ENCODE measurements at regions not wholly inside any gene's neighbourhood (a gene's known extent, or its start where the extent isn't known, plus 50 kb on each side); places are given as distances from the start of the nearest gene placed in this dataset.

DNA sequence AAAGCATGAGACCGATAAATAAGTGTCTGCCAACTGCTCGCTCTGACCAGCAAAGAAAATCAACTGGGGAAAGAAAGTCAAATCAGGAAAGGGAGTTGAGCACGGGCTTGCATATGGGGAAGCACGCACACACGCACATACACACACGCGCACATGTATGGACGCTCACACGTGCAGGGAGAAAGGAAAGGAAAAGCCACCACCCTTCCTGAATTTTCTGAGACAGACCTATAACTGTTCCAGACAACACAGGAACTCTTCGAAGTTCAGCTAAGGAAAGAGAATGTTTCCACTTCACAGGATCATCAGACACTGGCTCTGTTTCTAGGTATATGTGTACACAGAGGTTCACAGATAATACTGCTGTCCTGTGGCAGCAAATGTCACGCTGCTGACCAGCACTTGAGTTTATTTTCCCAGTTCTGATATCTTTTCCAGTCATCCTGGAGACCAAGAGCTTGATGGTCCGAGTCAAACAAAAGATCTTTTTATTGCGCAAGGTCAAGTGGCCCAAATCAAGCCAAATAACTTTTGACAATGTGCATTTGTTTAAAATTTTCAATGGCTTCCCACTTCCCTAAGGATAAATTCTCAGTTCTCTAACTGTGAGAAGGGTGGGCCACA, 82.1 kb upstream of the TMCC3 start:
- in situ Hi-C loops (cut with MboI; ENCODE audit: low pct_unique_long_range_greater_than_20kb in 2 of 9, low sequenced_read_pairs in 9 of 9, unreplicated experiment in 9 of 9): loop anchor here in 1 of 9 experiments (25.0 kb wide), 1 partner anchor 170 kb away; no protein-coding TSS in a partner anchor
- 37 to 95% (median 88%) methylated on average over 3 to 13 of the region's 13 CpGs for WGBS, 10 experiments
- no peak overlapping the region for H3K27ac ChIP-seq
- H3K4me3 ChIP-seq: no peak overlapping the region
- H3K4me1 ChIP-seq (replicated peaks in 1 of 2): peaks cover 0 to 11% of the 10 kb centered on the region in 2 donors
- ATAC-seq (replicated peaks in 6 of 8): peak in 1 of 8 experiments; percentile 12

- in situ Hi-C loops (cut with MboI; ENCODE audit: low pct_unique_long_range_greater_than_20kb in 2 of 9, low sequenced_read_pairs in 9 of 9, unreplicated experiment in 9 of 9): loop anchor here in 1 of 9 experiments (25.0 kb wide), 1 partner anchor 170 kb away; no protein-coding TSS in a partner anchor
These were observed 81.5 kb upstream of the TMCC3 start for GRCh38 chr12:94731733-94732360.

GRCh38 chr12:94730847-94731246, 80.5 kb upstream of the TMCC3 start:
- WGBS, 10 experiments: 83 to 100% (median 87%) methylated on average over 2 to 4 of the region's 4 CpGs; no CpG with 5 or more reads in 6 of the 10 experiments
- Histone ChIP-seq H3K4me3 (no peak overlapping the region), H3K4me1 (replicated peaks in 1 of 2) (peaks cover 0 to 7% of the 10 kb centered on the region in 2 donors), H3K27ac (no peak overlapping the region)
- ATAC-seq (replicated peaks in 6 of 8): peak in 3 of 8 experiments; percentile 27 to 41 (median 38)
- in situ Hi-C loops (cut with MboI; ENCODE audit: low pct_unique_long_range_greater_than_20kb in 2 of 9, low sequenced_read_pairs in 9 of 9, unreplicated experiment in 9 of 9): loop anchor here in 1 of 9 experiments (25.0 kb wide), 1 partner anchor 169 kb away; no protein-coding TSS in a partner anchor

More at GRCh38 chr12:94731733-94732360, 81.5 kb upstream of the TMCC3 start:
- Histone ChIP-seq H3K27ac (no peak overlapping the region), H3K4me3 (no peak overlapping the region), H3K4me1 (replicated peaks in 1 of 2) (peaks cover 0 to 11% of the 10 kb centered on the region in 2 donors)
- 49 to 100% (median 81%) methylated on average over 1 to 6 of the region's 10 CpGs; no CpG with 5 or more reads in 1 of the 10 experiments for WGBS, 10 experiments
- no peak for ATAC-seq (replicated peaks in 6 of 8)

- no peak overlapping the region for H3K4me3 ChIP-seq
- peak in 1 of 8 experiments; percentile 26 for ATAC-seq (replicated peaks in 6 of 8)
- 54 to 95% (median 66%) methylated on average over 3 to 10 of the region's 10 CpGs for WGBS, 10 experiments
- peaks cover 3 to 7% of the 10 kb centered on the region in 2 donors for H3K4me1 ChIP-seq (replicated peaks in 1 of 2)
- H3K27ac ChIP-seq: no peak overlapping the region
- in situ Hi-C loops (cut with MboI; ENCODE audit: low pct_unique_long_range_greater_than_20kb in 2 of 9, low sequenced_read_pairs in 9 of 9, unreplicated experiment in 9 of 9): loop anchor here in 1 of 9 experiments (25.0 kb wide), 1 partner anchor 164 kb away; no protein-coding TSS in a partner anchor
These were observed 76.0 kb upstream of the TMCC3 start for GRCh38 chr12:94726236-94726835.

DNA sequence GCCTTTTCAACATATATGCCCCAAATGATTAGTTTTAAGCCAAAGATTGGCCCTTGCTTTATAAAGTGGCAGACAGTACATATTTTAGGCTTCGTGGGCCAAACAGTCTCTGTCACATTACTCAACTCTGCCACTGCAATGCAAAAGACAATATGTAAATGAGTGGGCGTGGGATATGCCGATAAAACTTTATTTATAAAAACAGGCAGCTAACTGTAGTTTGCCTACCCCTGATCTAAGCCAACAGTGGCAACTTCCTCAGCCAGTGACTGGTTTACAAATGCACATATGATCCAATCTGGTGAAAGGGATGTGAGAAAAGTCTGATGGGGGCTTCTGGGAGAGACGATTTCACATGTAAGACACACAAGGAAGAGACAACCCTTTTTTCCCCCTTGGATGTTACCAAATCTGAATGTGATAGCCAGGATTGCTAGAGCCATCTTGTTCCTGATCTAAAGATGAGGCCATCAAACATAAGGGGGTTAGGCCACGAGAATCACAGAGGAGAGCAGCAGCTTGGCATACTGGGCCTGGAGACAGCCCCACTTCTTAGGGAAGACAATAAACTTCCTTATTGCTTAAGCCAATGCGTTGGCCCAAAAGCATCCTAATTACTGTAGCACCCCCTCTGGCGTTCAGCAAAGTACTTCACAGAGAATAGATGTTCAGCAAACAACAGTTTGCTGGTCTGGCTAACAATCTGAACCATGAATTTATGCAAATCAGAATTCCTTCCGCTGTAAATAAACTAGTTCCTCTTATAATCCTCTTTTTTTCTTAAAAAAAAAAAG, 75.2 kb upstream of the TMCC3 start:
- no peak overlapping the region for H3K27ac ChIP-seq
- no peak overlapping the region for H3K4me3 ChIP-seq
- ATAC-seq (replicated peaks in 6 of 8): peak in 3 of 8 experiments; percentile 40 to 84 (median 62)
- in situ Hi-C loops (cut with MboI; ENCODE audit: low pct_unique_long_range_greater_than_20kb in 2 of 9, low sequenced_read_pairs in 9 of 9, unreplicated experiment in 9 of 9): loop anchor here in 1 of 9 experiments (25.0 kb wide), 1 partner anchor 163 kb away; no protein-coding TSS in a partner anchor
- H3K4me1 ChIP-seq (replicated peaks in 1 of 2): peaks cover 3% of the 10 kb centered on the region in 2 donors
- 22 to 100% (median 65%) methylated on average over 1 to 8 of the region's 8 CpGs for WGBS, 10 experiments

- WGBS, 10 experiments: 17 to 88% (median 67%) methylated on average over 1 to 3 of the region's 3 CpGs; no CpG with 5 or more reads in 1 of the 10 experiments
- no peak overlapping the region for H3K27ac ChIP-seq
- H3K4me1 ChIP-seq (replicated peaks in 1 of 2): peaks cover 0 to 3% of the 10 kb centered on the region in 2 donors
- H3K4me3 ChIP-seq: no peak overlapping the region
- no peak for ATAC-seq (replicated peaks in 6 of 8)
- in situ Hi-C loops (cut with MboI; ENCODE audit: low pct_unique_long_range_greater_than_20kb in 2 of 9, low sequenced_read_pairs in 9 of 9, unreplicated experiment in 9 of 9): no loop called here
These were observed 72.3 kb upstream of the TMCC3 start for GRCh38 chr12:94722664-94723063.

DNA sequence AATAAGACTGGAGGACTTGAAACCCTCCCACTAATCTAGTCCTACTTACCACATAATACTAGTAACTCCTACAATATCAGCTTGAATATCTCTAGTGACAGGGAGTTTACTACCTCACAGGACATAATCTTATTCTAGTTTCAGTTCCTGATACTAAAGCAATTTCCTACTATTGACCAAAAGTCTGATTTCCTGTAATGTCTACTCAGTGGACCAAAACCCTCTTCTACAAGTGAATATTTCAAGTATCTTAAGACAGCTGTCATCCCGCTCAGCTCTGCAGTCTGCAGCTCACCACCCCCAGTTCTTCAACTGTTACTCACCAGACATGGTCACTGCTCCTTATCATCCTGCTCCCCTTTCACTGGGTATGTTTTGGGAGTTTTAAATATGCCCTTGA, 70.8 kb upstream of the TMCC3 start:
- Histone ChIP-seq H3K4me3 (no peak overlapping the region), H3K4me1 (replicated peaks in 1 of 2) (peaks cover 0 to 3% of the 10 kb centered on the region in 2 donors), H3K27ac (no peak overlapping the region)
- in situ Hi-C loops (cut with MboI; ENCODE audit: low pct_unique_long_range_greater_than_20kb in 2 of 9, low sequenced_read_pairs in 9 of 9, unreplicated experiment in 9 of 9): no loop called here
- no peak for ATAC-seq (replicated peaks in 6 of 8)
- 100% methylated on average over 1 of the region's 1 CpG; no CpG with 5 or more reads in 8 of the 10 experiments for WGBS, 10 experiments

DNA sequence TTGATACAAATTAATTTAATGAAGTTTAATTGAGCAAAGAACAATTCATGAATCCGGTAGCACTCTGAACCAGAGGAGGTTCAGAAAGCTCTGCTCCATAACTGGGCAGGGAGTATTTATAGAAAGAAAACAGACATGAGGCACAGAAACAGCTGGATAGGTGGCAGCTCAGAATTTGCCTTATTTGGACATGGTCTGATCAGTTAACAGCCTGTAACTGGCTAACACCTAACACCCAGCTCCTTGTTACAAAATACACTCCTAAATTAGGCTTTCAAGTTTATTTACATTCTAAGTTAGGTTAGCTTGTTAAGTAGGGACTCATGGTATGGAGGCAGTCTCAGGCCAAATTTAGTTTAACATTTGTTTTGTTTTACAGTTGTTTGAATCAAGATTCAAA, 67.8 kb upstream of the TMCC3 start:
- H3K27ac ChIP-seq: no peak overlapping the region
- no peak overlapping the region for H3K4me3 ChIP-seq
- in situ Hi-C loops (cut with MboI; ENCODE audit: low pct_unique_long_range_greater_than_20kb in 2 of 9, low sequenced_read_pairs in 9 of 9, unreplicated experiment in 9 of 9): no loop called here
- H3K4me1 ChIP-seq (replicated peaks in 1 of 2): peaks cover 2 to 3% of the 10 kb centered on the region in 2 donors
- ATAC-seq (replicated peaks in 6 of 8): peak in 3 of 8 experiments; percentile 16 to 84 (median 72)
- WGBS, 10 experiments: 29 to 100% (median 83%) methylated on average over 1 of the region's 1 CpG; no CpG with 5 or more reads in 1 of the 10 experiments

DNA sequence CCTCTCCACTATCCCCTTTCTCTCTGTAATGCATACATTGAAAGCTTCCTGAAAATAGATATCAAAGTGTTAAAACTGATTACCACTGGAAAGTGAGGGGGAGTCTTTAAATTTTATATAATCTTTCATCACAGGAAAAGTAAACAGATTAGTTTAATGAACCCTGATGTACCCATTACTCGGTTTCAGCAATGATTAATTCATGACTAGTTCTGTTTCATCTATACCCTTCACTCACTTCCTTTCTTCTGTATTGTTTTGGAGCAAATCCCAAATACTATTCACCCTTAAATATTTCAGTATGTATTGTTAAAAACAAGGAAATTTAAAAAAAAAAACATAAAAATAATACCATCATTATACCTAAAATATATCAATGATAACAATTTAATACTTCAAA, 67.3 kb upstream of the TMCC3 start:
- 0 to 100% (median 64%) methylated on average over 1 of the region's 1 CpG; no CpG with 5 or more reads in 1 of the 10 experiments for WGBS, 10 experiments
- H3K4me3 ChIP-seq: no peak overlapping the region
- H3K27ac ChIP-seq: no peak overlapping the region
- in situ Hi-C loops (cut with MboI; ENCODE audit: low pct_unique_long_range_greater_than_20kb in 2 of 9, low sequenced_read_pairs in 9 of 9, unreplicated experiment in 9 of 9): no loop called here
- H3K4me1 ChIP-seq (replicated peaks in 1 of 2): peaks cover 5 to 6% of the 10 kb centered on the region in 2 donors
- no peak for ATAC-seq (replicated peaks in 6 of 8)

GRCh38 chr12:94717108-94717507, 66.8 kb upstream of the TMCC3 start:
- Histone ChIP-seq H3K27ac (no peak overlapping the region), H3K4me1 (replicated peaks in 1 of 2) (peaks cover 6 to 8% of the 10 kb centered on the region in 2 donors), H3K4me3 (no peak overlapping the region)
- ATAC-seq (replicated peaks in 6 of 8): no peak
- WGBS, 10 experiments: 29 to 80% (median 67%) methylated on average over 1 to 8 of the region's 8 CpGs; no CpG with 5 or more reads in 1 of the 10 experiments
- in situ Hi-C loops (cut with MboI; ENCODE audit: low pct_unique_long_range_greater_than_20kb in 2 of 9, low sequenced_read_pairs in 9 of 9, unreplicated experiment in 9 of 9): no loop called here

DNA sequence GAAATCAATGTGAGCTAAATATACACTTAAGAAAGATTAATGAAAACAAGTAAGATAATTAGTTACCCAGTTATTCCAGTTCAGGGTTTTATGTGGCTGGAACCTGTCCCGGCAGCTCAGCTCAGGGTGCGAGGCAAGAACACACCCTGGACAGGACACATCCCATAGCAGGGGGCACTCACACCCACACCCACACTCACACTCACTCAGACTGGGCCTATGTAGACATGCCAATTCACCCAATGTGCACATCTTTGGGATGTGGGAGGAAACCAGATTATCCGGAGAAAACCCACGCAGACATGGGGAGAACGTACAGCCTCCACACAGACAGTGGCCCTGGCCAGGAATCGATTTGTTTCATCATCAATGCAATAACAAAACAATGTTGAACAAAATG, 66.0 kb upstream of the TMCC3 start:
- Histone ChIP-seq H3K27ac (no peak overlapping the region), H3K4me3 (no peak overlapping the region), H3K4me1 (replicated peaks in 1 of 2) (peaks cover 6 to 8% of the 10 kb centered on the region in 2 donors)
- WGBS, 10 experiments: 60 to 100% (median 82%) methylated on average over 3 to 4 of the region's 6 CpGs; no CpG with 5 or more reads in 3 of the 10 experiments
- in situ Hi-C loops (cut with MboI; ENCODE audit: low pct_unique_long_range_greater_than_20kb in 2 of 9, low sequenced_read_pairs in 9 of 9, unreplicated experiment in 9 of 9): no loop called here
- no peak for ATAC-seq (replicated peaks in 6 of 8)

GRCh38 chr12:94714378-94715114, 64.2 kb upstream of the TMCC3 start:
- in situ Hi-C loops (cut with MboI; ENCODE audit: low pct_unique_long_range_greater_than_20kb in 2 of 9, low sequenced_read_pairs in 9 of 9, unreplicated experiment in 9 of 9): no loop called here
- peak; percentile 56 to 83 (median 78) for ATAC-seq (replicated peaks in 6 of 8)
- WGBS, 10 experiments: 0 to 100% (median 63%) methylated on average over 1 to 6 of the region's 6 CpGs; no CpG with 5 or more reads in 1 of the 10 experiments

More at GRCh38 chr12:94714378-94715114, 64.2 kb upstream of the TMCC3 start:
- no peak overlapping the region for H3K4me3 ChIP-seq
- no peak overlapping the region for H3K27ac ChIP-seq
- peaks cover 6 to 8% of the 10 kb centered on the region in 2 donors for H3K4me1 ChIP-seq (replicated peaks in 1 of 2)

Data from motor neuron (in vitro differentiated cells).